ENCODE measurements at regions not wholly inside any gene's neighbourhood (a gene's known extent, or its start where the extent isn't known, plus 50 kb on each side); places are given as distances from the start of the nearest gene placed in this dataset.

DNA sequence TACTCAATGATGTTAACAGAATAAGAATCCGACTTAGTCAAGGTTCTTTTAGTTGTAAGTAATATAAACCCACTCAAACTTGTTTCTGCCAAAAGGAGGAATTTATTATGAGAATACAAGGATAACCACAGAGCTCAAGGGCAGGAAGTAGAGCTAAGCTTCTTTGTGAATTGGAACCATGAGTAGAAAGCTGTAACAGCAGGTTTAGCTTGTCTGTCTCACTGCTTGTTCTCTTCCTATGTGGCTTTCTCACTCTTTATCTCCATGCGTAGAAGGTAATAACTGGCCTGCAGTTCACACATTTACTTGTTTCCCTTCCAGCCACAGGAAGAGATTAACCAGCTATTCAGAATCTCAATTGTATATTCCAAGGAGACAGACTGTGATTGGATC lies 378.3 kb downstream of the PPP1R2C start:
- Histone ChIP-seq H3K27ac (no peak overlapping the region), H3K4me1 (no peaks in the 10 kb centered on the region), H3K9me3 (no peaks in the 10 kb centered on the region), H3K27me3 (no peaks in the 10 kb centered on the region), H3K4me3 (no peak overlapping the region), H3K36me3 (no peaks in the 10 kb centered on the region)
- intact Hi-C loops (cut with DNase I) = no loop called here
- no peak for TF ChIP-seq POLR2A (IDR thresholded peaks at IDR 0.05)
- TF ChIP-seq EP300 (IDR thresholded peaks at IDR 0.05) = no peak
- no peak for TF ChIP-seq CTCF (IDR thresholded peaks at IDR 0.05)
- TF ChIP-seq POLR2AphosphoS5 (IDR thresholded peaks at IDR 0.05) = no peak
- DNase-seq = no peak
- 45 to 89% methylated on average over 2 of the region's 2 CpGs for WGBS, 2 donors

DNA sequence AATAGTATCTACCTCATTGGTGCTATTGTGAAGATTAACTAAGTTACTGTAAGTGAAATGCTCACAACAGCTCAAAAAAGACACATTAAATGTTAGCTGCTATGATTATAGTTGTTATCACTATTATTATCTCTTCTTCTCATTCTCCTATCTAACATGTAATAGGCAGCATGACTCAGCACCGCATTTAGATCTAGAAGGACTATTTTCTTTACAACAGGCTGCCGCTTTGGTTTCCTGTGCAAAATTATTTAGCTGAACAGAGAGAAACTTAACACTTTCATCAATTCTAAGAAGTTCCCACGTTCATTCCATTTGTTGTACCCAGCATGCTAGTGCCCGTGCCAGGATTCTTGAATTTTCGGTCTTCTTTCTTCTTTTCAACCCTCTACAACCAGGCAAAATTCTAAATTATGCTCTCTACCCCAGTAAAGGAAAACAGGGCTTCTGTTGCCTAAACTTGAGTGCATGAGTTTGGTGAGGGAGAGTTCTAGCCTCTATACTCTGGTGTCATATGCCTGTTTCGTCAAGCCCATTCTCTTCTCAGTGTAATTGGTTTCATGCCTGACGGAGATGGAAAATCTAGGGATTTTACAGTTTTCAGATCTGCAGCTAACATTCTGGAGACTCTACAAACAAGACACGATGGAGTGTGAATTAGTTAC lies 378.9 kb downstream of the PPP1R2C start:
- Histone ChIP-seq H3K27me3 (no peaks in the 10 kb centered on the region), H3K4me1 (no peaks in the 10 kb centered on the region)
- TF ChIP-seq POLR2AphosphoS5 (IDR thresholded peaks at IDR 0.05) (no peak), CTCF (IDR thresholded peaks at IDR 0.05) (no peak), POLR2A (IDR thresholded peaks at IDR 0.05) (no peak), EP300 (IDR thresholded peaks at IDR 0.05) (no peak)

DNA sequence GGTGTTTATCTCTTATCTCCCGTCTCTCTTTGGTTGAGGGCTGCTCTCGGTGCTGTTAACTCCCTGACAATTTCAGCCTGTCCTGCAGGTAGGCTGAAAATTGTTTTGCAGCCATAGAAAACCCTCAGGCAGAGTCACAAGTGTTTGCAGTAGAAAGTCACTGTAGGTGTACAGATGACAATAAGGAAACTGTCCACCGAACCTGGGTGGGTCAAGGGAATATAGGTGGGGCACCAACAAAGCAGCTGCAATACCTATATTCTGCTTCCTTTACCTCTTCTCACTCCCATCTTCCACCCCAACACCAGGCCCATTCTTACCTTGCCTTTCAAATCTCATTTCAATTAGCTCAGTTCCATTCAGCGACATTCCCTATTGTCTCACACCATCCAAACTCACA lies 381.8 kb downstream of the PPP1R2C start:
- H3K27ac ChIP-seq = no peak overlapping the region
- WGBS, 2 donors = 37 to 80% methylated on average over 4 of the region's 4 CpGs
- no peak overlapping the region for H3K4me3 ChIP-seq
- no peaks in the 10 kb centered on the region for H3K36me3 ChIP-seq
- intact Hi-C loops (cut with DNase I) = no loop called here
- TF ChIP-seq POLR2A (IDR thresholded peaks at IDR 0.05) = no peak
- no peak for TF ChIP-seq CTCF (IDR thresholded peaks at IDR 0.05)
- TF ChIP-seq EP300 (IDR thresholded peaks at IDR 0.05) = no peak
- TF ChIP-seq POLR2AphosphoS5 (IDR thresholded peaks at IDR 0.05) = no peak
- H3K4me1 ChIP-seq = no peaks in the 10 kb centered on the region
- DNase-seq = no peak
- H3K27me3 ChIP-seq = no peaks in the 10 kb centered on the region
- H3K9me3 ChIP-seq = no peaks in the 10 kb centered on the region

More for the DNA sequence above, 378.9 kb downstream of the PPP1R2C start:
- no peak overlapping the region for H3K4me3 ChIP-seq
- H3K27ac ChIP-seq = no peak overlapping the region
- no peak for DNase-seq
- intact Hi-C loops (cut with DNase I) = no loop called here
- 56 to 84% methylated on average over 8 of the region's 8 CpGs for WGBS, 2 donors
- no peaks in the 10 kb centered on the region for H3K9me3 ChIP-seq
- H3K36me3 ChIP-seq = no peaks in the 10 kb centered on the region

GRCh38 chrX:42392846-42393245 lies 385.1 kb downstream of the PPP1R2C start:
- intact Hi-C loops (cut with DNase I) = no loop called here
- WGBS, 2 donors = 85 to 86% methylated on average over 1 of the region's 1 CpG
- H3K4me3 ChIP-seq = no peak overlapping the region

More at GRCh38 chrX:42392846-42393245, 385.1 kb downstream of the PPP1R2C start:
- no peak overlapping the region for H3K27ac ChIP-seq
- no peak for DNase-seq
- no peaks in the 10 kb centered on the region for H3K4me1 ChIP-seq
- no peaks in the 10 kb centered on the region for H3K36me3 ChIP-seq
- no peaks in the 10 kb centered on the region for H3K9me3 ChIP-seq
- TF ChIP-seq POLR2A (IDR thresholded peaks at IDR 0.05) (no peak), POLR2AphosphoS5 (IDR thresholded peaks at IDR 0.05) (no peak), EP300 (IDR thresholded peaks at IDR 0.05) (no peak), CTCF (IDR thresholded peaks at IDR 0.05) (no peak)
- H3K27me3 ChIP-seq = no peaks in the 10 kb centered on the region

Data from sigmoid colon (tissue), 6 donors.